Pancreas (tissue), 10 donors: ENCODE measurements at regions not wholly inside any gene's neighbourhood (a gene's known extent, or its start where the extent isn't known, plus 50 kb on each side); places are given as distances from the start of the nearest gene placed in this dataset.

ENCODE experiments used
- ATAC-seq, 4 donors: fragments of 200-7000 bp; cut with Tn5 transposase; one replicate each; pipeline versions ENCODE4 v1.8.0 to v1.9.1; 2020; ENCODE audit warnings: mild to moderate bottlenecking in 4 of 4, moderate library complexity in 4 of 4
- DNase-seq, 6 donors: peaks; one replicate each; pipeline ENCODE4 v3.0.0-alpha.2; 2020
- FAIRE-seq: peaks from 2 replicates; lab custom pipeline; 2012; peaks lifted over from hg19 to GRCh38; lab: Jason Lieb, UNC
- H3K27ac ChIP-seq, 4 donors: fragments of 200-600 bp; sonication (generic); 1 replicate in 3 of 4; 2 replicates in 1 of 4; pipeline versions ENCODE4 v1.5.0 to v1.8.0; 2020
- H3K27me3 ChIP-seq, 4 donors: fragments of 200-600 bp; one replicate each; pipeline ENCODE4 v1.8.0; 2021
- H3K36me3 ChIP-seq, 3 donors: fragments of 200-600 bp; sonication (generic) in 1 of 3; one replicate each; pipeline versions ENCODE4 v1.5.0 to v1.8.0; 2020 to 2021
- H3K4me1 ChIP-seq, 3 donors: fragments of 200-600 bp; one replicate each; pipeline ENCODE4 v1.8.0; 2021
- H3K4me3 ChIP-seq, 4 donors: fragments of 200-600 bp; sonication (generic) in 2 of 4; one replicate each; pipeline versions ENCODE4 v1.5.0 to v1.8.0; 2020 to 2021
- H3K9me3 ChIP-seq, 4 donors: fragments of 200-600 bp; one replicate each; pipeline ENCODE4 v1.8.0; 2021
- CTCF ChIP-seq, 4 donors: fragments of 200-600 bp; sonication (generic) in 3 of 4; IDR thresholded peaks; one replicate each; pipeline versions ENCODE4 v1.5.0 to v1.8.0; 2021; ENCODE audit warnings: antibody characterized with exemption in 4 of 4
- WGBS, 2 donors: extraction: QIAGEN DNeasy Blood & Tissue Kit; methylation state at CpG; one replicate each; pipeline ENCODE4 v1.1.7; 2013; 5-methylcytosine and 5-hydroxymethylcytosine counted together
- intact Hi-C, 3 donors: fragments of 100-400 bp; cut with DNase I; formaldehyde crosslinking; loops; one replicate each; pipeline versions ENCODE4 v1.11.1 to v1.14.2; 2022
- donor health status: healthy with polysubstance abuse.
- donor health status: DM: no; HTN: no; CAD: no; lungs with moderate emphysema.
- donor health status: DM: no; HTN: no; CAD: no.
- donor health status: control.
- donor health status: control.
- donor health status: Bipolar disorder and iron deficiency.
- donor health status: DM: yes; HTN: yes; CAD: no.
- donor health status: DM: no; HTN: no; CAD: no.
- donor health status: DM: no; HTN: no; CAD: no.
- donor health status: DM: yes; HTN: yes; CAD: no.

DNA sequence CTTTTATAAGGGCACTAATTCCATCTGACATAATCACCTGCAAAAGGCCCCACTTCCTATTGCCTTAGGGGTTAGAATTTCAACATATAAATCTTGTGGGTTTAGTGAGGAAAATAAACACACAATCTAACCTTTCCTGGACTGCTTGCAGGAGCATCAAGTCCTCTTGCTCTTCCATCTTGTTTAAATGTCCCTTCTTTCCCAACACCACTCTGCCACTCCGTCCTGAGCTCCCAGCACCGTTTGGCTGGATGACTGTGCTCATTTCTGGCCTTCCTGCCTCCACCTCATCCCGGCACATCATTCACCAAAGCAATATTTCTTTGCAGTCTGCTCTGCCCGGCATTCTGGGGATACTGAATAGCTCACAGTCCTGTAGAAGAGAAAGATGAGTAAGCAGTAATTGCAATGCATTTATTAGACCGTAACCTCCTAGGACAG is 247.8 kb downstream of the BCL2 start:
- H3K9me3 ChIP-seq, result no peaks in the 10 kb centered on the region
- no peak overlapping the region for H3K27ac ChIP-seq
- WGBS, 2 donors, result 73 to 84% methylated on average over 5 of the region's 5 CpGs
- no peak for FAIRE-seq
- DNase-seq, result no peak
- H3K4me1 ChIP-seq, result peaks cover 0 to 3% (median 0%) of the 10 kb centered on the region in 3 donors
- no peaks in the 10 kb centered on the region for H3K36me3 ChIP-seq
- no peak overlapping the region for H3K4me3 ChIP-seq
- no peaks in the 10 kb centered on the region for H3K27me3 ChIP-seq
- no peak for TF ChIP-seq CTCF (IDR thresholded peaks at IDR 0.05)
- intact Hi-C loops, result no loop called here
- ATAC-seq, result no peak

- Histone ChIP-seq H3K27me3 (no peaks in the 10 kb centered on the region), H3K4me3 (no peak overlapping the region), H3K9me3 (no peaks in the 10 kb centered on the region), H3K27ac (no peak overlapping the region), H3K4me1 (peaks cover 0 to 3% (median 0%) of the 10 kb centered on the region in 3 donors), H3K36me3 (no peaks in the 10 kb centered on the region)
- DNase-seq, result no peak
- FAIRE-seq, result no peak
- no peak for TF ChIP-seq CTCF (IDR thresholded peaks at IDR 0.05)
- WGBS, 2 donors, result 64 to 69% methylated on average over 8 of the region's 8 CpGs
- no peak for ATAC-seq
- intact Hi-C loops, result no loop called here
These were observed 248.6 kb downstream of the BCL2 start for GRCh38 chr18:63070767-63071502.

- peaks cover 0 to under 1% (median 0%) of the 10 kb centered on the region in 3 donors for H3K4me1 ChIP-seq
- no peaks in the 10 kb centered on the region for H3K9me3 ChIP-seq
- no peak for FAIRE-seq
- 63 to 69% methylated on average over 3 of the region's 3 CpGs for WGBS, 2 donors
- DNase-seq, result no peak
- ATAC-seq, result no peak
- intact Hi-C loops, result no loop called here
- no peak overlapping the region for H3K4me3 ChIP-seq
- no peaks in the 10 kb centered on the region for H3K36me3 ChIP-seq
- no peaks in the 10 kb centered on the region for H3K27me3 ChIP-seq
- TF ChIP-seq CTCF (IDR thresholded peaks at IDR 0.05), result no peak
- H3K27ac ChIP-seq, result no peak overlapping the region
These were observed 250.1 kb downstream of the BCL2 start for GRCh38 chr18:63069496-63069895.

DNA sequence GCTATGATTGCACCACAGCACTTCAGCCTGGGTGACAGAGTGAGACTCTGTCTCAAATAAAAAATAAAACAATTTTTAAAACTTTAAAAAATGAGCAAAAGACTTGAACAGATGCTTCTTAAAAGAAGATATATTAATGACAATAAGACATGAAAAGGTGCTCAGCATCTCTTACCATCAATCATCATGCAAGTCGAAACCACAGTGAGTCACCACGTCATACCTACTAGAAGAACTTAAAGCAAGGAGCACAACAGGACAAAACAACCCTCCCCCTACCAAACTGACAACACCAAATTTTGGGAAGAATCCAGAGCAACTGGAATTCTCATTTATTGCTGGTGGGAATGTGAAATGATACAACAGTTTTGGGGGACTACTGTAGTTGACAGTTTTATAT is 251.6 kb downstream of the BCL2 start:
- no peak overlapping the region for H3K4me3 ChIP-seq
- FAIRE-seq (no peak), ATAC-seq (no peak), DNase-seq (no peak)
- intact Hi-C loops, result no loop called here
- no peaks in the 10 kb centered on the region for H3K4me1 ChIP-seq
- H3K36me3 ChIP-seq, result no peaks in the 10 kb centered on the region
- 86 to 88% methylated on average over 2 of the region's 2 CpGs for WGBS, 2 donors
- no peak overlapping the region for H3K27ac ChIP-seq
- no peak for TF ChIP-seq CTCF (IDR thresholded peaks at IDR 0.05)
- no peaks in the 10 kb centered on the region for H3K9me3 ChIP-seq
- H3K27me3 ChIP-seq, result no peaks in the 10 kb centered on the region

DNA sequence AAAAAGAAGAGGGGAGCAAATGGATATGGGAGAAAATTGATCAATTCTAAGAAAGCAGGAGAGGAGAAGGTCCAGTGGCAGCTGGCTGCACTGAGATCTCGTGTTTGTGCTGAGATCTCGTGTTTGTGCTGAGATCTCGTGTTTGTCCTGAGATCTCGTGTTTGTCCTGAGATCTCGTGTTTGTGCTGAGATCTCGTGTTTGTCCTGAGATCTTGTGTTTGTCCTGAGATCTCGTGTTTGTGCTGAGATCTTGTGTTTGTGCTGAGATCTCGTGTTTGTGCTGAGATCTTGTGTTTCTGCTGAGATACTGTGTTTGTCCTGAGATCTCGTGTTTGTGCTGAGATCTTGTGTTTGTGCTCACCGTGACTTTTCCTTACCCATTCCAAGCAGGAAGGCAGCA is 254.4 kb downstream of the BCL2 start:
- no peak for TF ChIP-seq CTCF (IDR thresholded peaks at IDR 0.05)
- no peaks in the 10 kb centered on the region for H3K36me3 ChIP-seq
- FAIRE-seq (no peak), DNase-seq (no peak), ATAC-seq (no peak)
- no peaks in the 10 kb centered on the region for H3K9me3 ChIP-seq
- no peaks in the 10 kb centered on the region for H3K4me1 ChIP-seq
- H3K4me3 ChIP-seq, result no peak overlapping the region
- WGBS, 2 donors, result 50 to 69% methylated on average over 10 of the region's 10 CpGs
- no peak overlapping the region for H3K27ac ChIP-seq
- H3K27me3 ChIP-seq, result no peaks in the 10 kb centered on the region
- intact Hi-C loops, result no loop called here
